Lower lobe of right lung (tissue), 2 donors: ENCODE measurements at regions not wholly inside any gene's neighbourhood (a gene's known extent, or its start where the extent isn't known, plus 50 kb on each side); places are given as distances from the start of the nearest gene placed in this dataset.
A peak's percentile ranks its signal among the peaks of the same experiment; 100 is the strongest.

ENCODE experiments used
- ATAC-seq, 2 donors: fragments of 200-7000 bp; cut with Tn5 transposase; one replicate each; pipeline ENCODE4 v1.9.1; 2020 to 2022; ENCODE audit warnings: mild to moderate bottlenecking in 2 of 2, moderate library complexity in 2 of 2
- DNase-seq: peaks from one replicate; pipeline ENCODE4 v3.0.0-alpha.2; 2020
- H3K27ac ChIP-seq: fragments of 200-600 bp; one replicate; pipeline ENCODE4 v1.8.0; 2022
- H3K27me3 ChIP-seq: fragments of 200-600 bp; one replicate; pipeline ENCODE4 v1.8.0; 2022; ENCODE audit warnings: low read depth
- H3K36me3 ChIP-seq: fragments of 200-600 bp; one replicate; pipeline ENCODE4 v1.8.0; 2022; ENCODE audit warnings: mild to moderate bottlenecking
- H3K4me1 ChIP-seq: fragments of 200-600 bp; one replicate; pipeline ENCODE4 v1.8.0; 2022
- H3K4me3 ChIP-seq: fragments of 200-600 bp; one replicate; pipeline ENCODE4 v1.8.0; 2022; ENCODE audit warnings: mild to moderate bottlenecking
- H3K9me3 ChIP-seq: fragments of 200-600 bp; one replicate; pipeline ENCODE4 v1.8.0; 2022
- CTCF ChIP-seq: fragments of 200-600 bp; IDR thresholded peaks from one replicate; pipeline ENCODE4 v1.8.0; 2022; ENCODE audit warnings: antibody characterized with exemption, mild to moderate bottlenecking
- intact Hi-C: fragments of 100-400 bp; cut with DNase I; formaldehyde crosslinking; loops from one replicate; pipeline ENCODE4 v1.11.0; 2022
- donor health status: DM: no; HTN: yes; CAD: no; lungs with severe emphysema.

GRCh38 chr2:75925331-75926024 is 214.8 kb upstream of the GCFC2 start:
- Histone ChIP-seq H3K36me3 (no peaks in the 10 kb centered on the region), H3K27me3 (no peaks in the 10 kb centered on the region), H3K4me1 (no peaks in the 10 kb centered on the region), H3K27ac (no peak overlapping the region), H3K9me3 (no peaks in the 10 kb centered on the region), H3K4me3 (no peak overlapping the region)
- ATAC-seq (no peak), DNase-seq (no peak)
- intact Hi-C loops, result no loop called here
- TF ChIP-seq CTCF, result no peak

- no peak for DNase-seq
- ATAC-seq, result no peak
Measured at GRCh38 chr2:75922191-75922590, 211.5 kb upstream of the GCFC2 start.

GRCh38 chr2:75920859-75921551 is 210.3 kb upstream of the GCFC2 start:
- TF ChIP-seq CTCF, result no peak
- H3K36me3 ChIP-seq, result no peaks in the 10 kb centered on the region
- H3K4me1 ChIP-seq, result no peaks in the 10 kb centered on the region
- H3K27ac ChIP-seq, result no peak overlapping the region
- no peak overlapping the region for H3K4me3 ChIP-seq
- H3K27me3 ChIP-seq, result no peaks in the 10 kb centered on the region
- ATAC-seq, result no peak
- intact Hi-C loops, result no loop called here
- H3K9me3 ChIP-seq, result no peaks in the 10 kb centered on the region
- no peak for DNase-seq

More at GRCh38 chr2:75922191-75922590, 211.5 kb upstream of the GCFC2 start:
- intact Hi-C loops, result no loop called here
- Histone ChIP-seq H3K36me3 (no peaks in the 10 kb centered on the region), H3K9me3 (no peaks in the 10 kb centered on the region), H3K4me3 (no peak overlapping the region), H3K27ac (no peak overlapping the region), H3K4me1 (no peaks in the 10 kb centered on the region), H3K27me3 (no peaks in the 10 kb centered on the region)
- no peak for TF ChIP-seq CTCF

DNA sequence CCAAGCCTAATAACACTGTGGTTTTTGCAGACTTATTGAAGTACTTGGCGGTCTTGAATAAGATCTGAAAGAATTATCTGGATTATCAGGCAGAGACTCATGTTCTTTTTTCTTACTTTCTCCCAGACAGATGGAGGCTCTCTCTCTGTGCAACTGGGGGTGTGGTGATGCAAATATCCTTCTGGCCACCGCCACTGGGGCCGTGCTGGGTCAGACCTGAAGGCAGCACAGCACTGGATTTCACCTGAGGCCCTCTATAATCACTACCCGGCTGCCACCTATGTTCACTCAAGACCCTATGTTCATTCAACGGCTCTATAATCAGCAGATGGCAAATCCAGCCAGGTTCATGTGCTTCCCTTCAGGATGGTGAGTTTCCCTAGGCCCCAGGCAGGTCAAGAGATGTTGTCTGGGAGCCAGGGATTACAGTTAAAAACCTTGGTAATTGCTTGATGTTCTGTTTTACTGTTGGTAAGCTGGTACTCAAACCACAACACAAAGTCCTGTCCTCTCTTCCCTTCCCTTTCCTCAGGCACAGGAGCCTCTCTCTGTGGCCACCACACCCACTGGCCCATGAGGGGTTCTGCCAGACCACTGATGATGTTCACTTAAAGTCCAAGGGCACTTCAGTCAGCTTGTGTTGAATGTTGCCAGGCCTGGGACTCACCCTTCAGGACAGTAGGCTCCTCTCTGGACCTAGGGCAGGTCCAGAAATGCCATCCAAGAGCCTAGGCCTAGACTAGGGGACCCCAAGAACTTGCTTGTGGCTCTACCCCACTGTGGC is 205.3 kb upstream of the GCFC2 start:
- H3K4me1 ChIP-seq, result no peaks in the 10 kb centered on the region
- no peak for ATAC-seq
- no peak overlapping the region for H3K4me3 ChIP-seq
- no peak for DNase-seq
- no peaks in the 10 kb centered on the region for H3K36me3 ChIP-seq
- no peaks in the 10 kb centered on the region for H3K9me3 ChIP-seq
- no peak overlapping the region for H3K27ac ChIP-seq
- no peak for TF ChIP-seq CTCF
- intact Hi-C loops, result no loop called here
- H3K27me3 ChIP-seq, result no peaks in the 10 kb centered on the region

GRCh38 chr2:75896779-75897366 is 186.2 kb upstream of the GCFC2 start:
- H3K27ac ChIP-seq, result no peak overlapping the region
- no peaks in the 10 kb centered on the region for H3K36me3 ChIP-seq
- intact Hi-C loops, result no loop called here
- H3K4me3 ChIP-seq, result no peak overlapping the region
- ATAC-seq (peak in 1 of 2 donors; percentile 44), DNase-seq (no peak)
- H3K27me3 ChIP-seq, result no peaks in the 10 kb centered on the region
- H3K9me3 ChIP-seq, result no peaks in the 10 kb centered on the region
- H3K4me1 ChIP-seq, result no peaks in the 10 kb centered on the region
- TF ChIP-seq CTCF, result peak; percentile 31
